Ishikawa (cell line): ENCODE measurements at regions not wholly inside any gene's neighbourhood (a gene's known extent, or its start where the extent isn't known, plus 50 kb on each side); places are given as distances from the start of the nearest gene placed in this dataset.

Source experiments
- CEBPB ChIP-seq: IDR thresholded peaks from 2 replicates; pipeline ENCODE4 v1.6.1; 2012
- CREB1 ChIP-seq: IDR thresholded peaks from 2 replicates; pipeline ENCODE4 v1.6.1; 2012; ENCODE audit warnings: low read depth
- EGR1 ChIP-seq: IDR thresholded peaks from 2 replicates; pipeline ENCODE4 v1.6.1; 2012
- NFIC ChIP-seq: IDR thresholded peaks from 2 replicates; pipeline ENCODE4 v1.6.1; 2012
- REST ChIP-seq: IDR thresholded peaks from 2 replicates; pipeline ENCODE4 v1.6.1; 2012; ENCODE audit warnings: low read depth, mild to moderate bottlenecking

- TF ChIP-seq EGR1 = no peak
- no peak for TF ChIP-seq CREB1
- TF ChIP-seq CEBPB = no peak
- no peak for TF ChIP-seq REST
- TF ChIP-seq NFIC = no peak
Measured at GRCh38 chr10:131041441-131041840, 270.1 kb downstream of the TCERG1L start.
